Ishikawa (cell line): ENCODE measurements at regions not wholly inside any gene's neighbourhood (a gene's known extent, or its start where the extent isn't known, plus 50 kb on each side); places are given as distances from the start of the nearest gene placed in this dataset.

Experiments
- CEBPB ChIP-seq: IDR thresholded peaks from 2 replicates; pipeline ENCODE4 v1.6.1; 2012
- CREB1 ChIP-seq: IDR thresholded peaks from 2 replicates; pipeline ENCODE4 v1.6.1; 2012; ENCODE audit warnings: low read depth
- EGR1 ChIP-seq: IDR thresholded peaks from 2 replicates; pipeline ENCODE4 v1.6.1; 2012
- EP300 ChIP-seq: IDR thresholded peaks from 2 replicates; pipeline ENCODE4 v1.6.1; 2012; ENCODE audit warnings: borderline replicate concordance
- FOXM1 ChIP-seq: IDR thresholded peaks from 2 replicates; pipeline ENCODE4 v1.6.1; 2012; ENCODE audit warnings: low read depth, borderline replicate concordance
- NFIC ChIP-seq: IDR thresholded peaks from 2 replicates; pipeline ENCODE4 v1.6.1; 2012
- RAD21 ChIP-seq: IDR thresholded peaks from 2 replicates; pipeline ENCODE4 v1.6.1; 2012; ENCODE audit warnings: low read depth
- TAF1 ChIP-seq: IDR thresholded peaks from 2 replicates; pipeline ENCODE4 v1.6.1; 2012; ENCODE audit warnings: low read depth, mild to moderate bottlenecking
- TCF12 ChIP-seq: IDR thresholded peaks from 2 replicates; pipeline ENCODE4 v1.6.1; 2012; ENCODE audit warnings: low read depth
- TEAD4 ChIP-seq: IDR thresholded peaks from 2 replicates; pipeline ENCODE4 v1.6.1; 2012
- YY1 ChIP-seq: IDR thresholded peaks from 2 replicates; pipeline ENCODE4 v1.6.1; 2012; ENCODE audit warnings: low read depth
- ZBTB7A ChIP-seq: IDR thresholded peaks from 2 replicates; pipeline ENCODE4 v1.6.1; 2012; ENCODE audit warnings: low read depth
- TF ChIP-seq, protein P1 (sequence below): IDR thresholded peaks from 2 replicates; pipeline ENCODE4 v1.6.1; 2012
- TF ChIP-seq, protein P2 (sequence below): IDR thresholded peaks from 2 replicates; pipeline ENCODE4 v1.6.1; 2012
- TF ChIP-seq, protein P3 (sequence below): IDR thresholded peaks from 2 replicates; pipeline ENCODE4 v1.6.1; 2012; ENCODE audit warnings: low read depth, mild to moderate bottlenecking

DNA sequence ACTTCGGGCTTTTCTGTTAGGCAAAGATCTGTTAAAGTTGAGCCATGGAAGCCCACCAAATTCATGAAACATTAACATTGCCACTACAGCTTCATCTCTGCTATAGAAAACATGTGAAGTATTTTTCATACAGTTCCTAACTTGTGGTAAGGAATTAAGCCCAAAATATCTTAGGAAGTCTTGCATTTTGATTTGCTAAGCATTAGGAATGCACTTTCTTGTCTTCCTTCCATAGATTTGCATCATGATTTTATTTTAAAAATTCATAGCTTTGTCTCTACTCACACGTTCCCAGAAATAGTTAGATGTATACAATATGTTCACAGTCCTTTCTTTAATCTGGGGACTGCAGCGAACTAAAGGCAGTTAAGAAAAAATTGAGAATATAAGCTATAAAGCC lies 325.6 kb downstream of the CENPW start:
- TF ChIP-seq ZBTB7A: no peak
- TF ChIP-seq CEBPB: no peak
- TF ChIP-seq, protein P1, sequence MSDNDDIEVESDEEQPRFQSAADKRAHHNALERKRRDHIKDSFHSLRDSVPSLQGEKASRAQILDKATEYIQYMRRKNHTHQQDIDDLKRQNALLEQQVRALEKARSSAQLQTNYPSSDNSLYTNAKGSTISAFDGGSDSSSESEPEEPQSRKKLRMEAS: no peak
- no peak for TF ChIP-seq CREB1
- no peak for TF ChIP-seq EGR1
- TF ChIP-seq EP300: no peak
- no peak for TF ChIP-seq TCF12
- TF ChIP-seq, protein P2, sequence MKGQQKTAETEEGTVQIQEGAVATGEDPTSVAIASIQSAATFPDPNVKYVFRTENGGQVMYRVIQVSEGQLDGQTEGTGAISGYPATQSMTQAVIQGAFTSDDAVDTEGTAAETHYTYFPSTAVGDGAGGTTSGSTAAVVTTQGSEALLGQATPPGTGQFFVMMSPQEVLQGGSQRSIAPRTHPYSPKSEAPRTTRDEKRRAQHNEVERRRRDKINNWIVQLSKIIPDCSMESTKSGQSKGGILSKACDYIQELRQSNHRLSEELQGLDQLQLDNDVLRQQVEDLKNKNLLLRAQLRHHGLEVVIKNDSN: no peak
- TF ChIP-seq RAD21: no peak
- TF ChIP-seq, protein P3, sequence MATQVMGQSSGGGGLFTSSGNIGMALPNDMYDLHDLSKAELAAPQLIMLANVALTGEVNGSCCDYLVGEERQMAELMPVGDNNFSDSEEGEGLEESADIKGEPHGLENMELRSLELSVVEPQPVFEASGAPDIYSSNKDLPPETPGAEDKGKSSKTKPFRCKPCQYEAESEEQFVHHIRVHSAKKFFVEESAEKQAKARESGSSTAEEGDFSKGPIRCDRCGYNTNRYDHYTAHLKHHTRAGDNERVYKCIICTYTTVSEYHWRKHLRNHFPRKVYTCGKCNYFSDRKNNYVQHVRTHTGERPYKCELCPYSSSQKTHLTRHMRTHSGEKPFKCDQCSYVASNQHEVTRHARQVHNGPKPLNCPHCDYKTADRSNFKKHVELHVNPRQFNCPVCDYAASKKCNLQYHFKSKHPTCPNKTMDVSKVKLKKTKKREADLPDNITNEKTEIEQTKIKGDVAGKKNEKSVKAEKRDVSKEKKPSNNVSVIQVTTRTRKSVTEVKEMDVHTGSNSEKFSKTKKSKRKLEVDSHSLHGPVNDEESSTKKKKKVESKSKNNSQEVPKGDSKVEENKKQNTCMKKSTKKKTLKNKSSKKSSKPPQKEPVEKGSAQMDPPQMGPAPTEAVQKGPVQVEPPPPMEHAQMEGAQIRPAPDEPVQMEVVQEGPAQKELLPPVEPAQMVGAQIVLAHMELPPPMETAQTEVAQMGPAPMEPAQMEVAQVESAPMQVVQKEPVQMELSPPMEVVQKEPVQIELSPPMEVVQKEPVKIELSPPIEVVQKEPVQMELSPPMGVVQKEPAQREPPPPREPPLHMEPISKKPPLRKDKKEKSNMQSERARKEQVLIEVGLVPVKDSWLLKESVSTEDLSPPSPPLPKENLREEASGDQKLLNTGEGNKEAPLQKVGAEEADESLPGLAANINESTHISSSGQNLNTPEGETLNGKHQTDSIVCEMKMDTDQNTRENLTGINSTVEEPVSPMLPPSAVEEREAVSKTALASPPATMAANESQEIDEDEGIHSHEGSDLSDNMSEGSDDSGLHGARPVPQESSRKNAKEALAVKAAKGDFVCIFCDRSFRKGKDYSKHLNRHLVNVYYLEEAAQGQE: no peak
- no peak for TF ChIP-seq NFIC
- no peak for TF ChIP-seq TEAD4
- no peak for TF ChIP-seq TAF1
- TF ChIP-seq FOXM1: no peak
- TF ChIP-seq YY1: no peak

DNA sequence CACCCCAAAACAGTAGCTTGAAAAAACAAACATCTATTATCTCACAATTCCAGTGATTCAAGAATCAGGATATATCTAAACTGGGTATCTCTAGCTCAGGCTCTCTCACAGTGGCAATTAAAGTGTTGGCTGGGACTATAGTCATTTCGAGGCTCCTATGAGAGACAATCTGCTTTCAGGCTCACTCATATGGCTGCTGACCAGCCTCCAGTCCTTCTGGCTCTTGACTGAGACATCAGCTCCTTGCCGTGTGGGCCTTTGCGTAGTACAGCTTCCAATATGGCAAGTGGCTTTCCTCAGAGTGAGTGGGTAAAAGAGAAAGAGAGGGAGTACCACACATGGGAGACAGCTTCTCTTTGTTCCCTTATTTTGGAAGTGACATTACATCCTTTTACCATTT lies 327.2 kb downstream of the CENPW start:
- TF ChIP-seq, protein P1: no peak
- TF ChIP-seq TAF1 (no peak), NFIC (no peak), RAD21 (no peak)
- TF ChIP-seq, protein P2: no peak

DNA sequence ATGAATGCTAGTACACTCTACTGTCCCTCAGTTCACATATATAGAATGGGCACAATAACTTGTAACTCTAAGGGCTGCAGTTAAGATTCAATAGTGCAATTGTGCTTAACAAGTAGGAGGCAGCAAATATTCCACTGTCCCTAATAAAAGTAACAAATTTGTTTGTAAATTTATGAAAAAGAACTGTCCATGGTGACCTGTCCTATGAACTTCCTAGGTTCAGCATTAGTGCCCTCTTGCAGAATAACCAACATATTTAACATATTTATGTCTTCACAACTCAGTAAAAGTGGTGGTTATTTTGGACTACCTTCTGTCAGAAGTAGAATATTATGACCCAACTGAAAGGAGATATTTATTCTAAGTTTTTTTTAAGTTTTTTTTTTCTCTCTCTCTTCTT lies 327.8 kb downstream of the CENPW start:
- no peak for TF ChIP-seq RAD21
- TF ChIP-seq, protein P3: peak; percentile 55; the same call in 1 of the 2 replicates

DNA sequence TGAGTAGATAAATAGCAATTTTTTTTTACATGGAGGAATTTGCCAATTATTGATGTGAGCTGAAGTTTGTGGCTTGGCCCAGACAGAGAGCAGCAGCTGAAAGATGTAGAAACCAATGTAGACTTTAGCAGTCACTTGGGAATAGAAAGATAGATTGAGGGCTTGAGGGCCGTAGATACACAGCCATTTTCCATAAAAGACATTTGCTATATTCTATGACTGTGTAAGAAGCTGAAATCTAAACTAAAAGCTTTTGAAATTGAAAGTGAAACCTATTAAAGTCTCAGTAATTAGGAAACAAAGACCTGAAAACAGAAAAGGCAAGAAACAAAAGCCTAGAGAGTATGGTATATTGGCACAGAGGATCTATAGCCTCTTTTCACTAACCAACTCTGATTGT lies 332.7 kb downstream of the CENPW start:
- TF ChIP-seq TAF1: no peak
- no peak for TF ChIP-seq EGR1
- TF ChIP-seq CREB1: no peak
- TF ChIP-seq, protein P2: no peak
- TF ChIP-seq TEAD4: no peak
- no peak for TF ChIP-seq YY1
- TF ChIP-seq ZBTB7A: no peak
- TF ChIP-seq CEBPB: no peak
- TF ChIP-seq TCF12: no peak
- no peak for TF ChIP-seq EP300
- no peak for TF ChIP-seq FOXM1
- TF ChIP-seq NFIC: no peak
- TF ChIP-seq RAD21: no peak
- TF ChIP-seq, protein P3: no peak
- TF ChIP-seq, protein P1: no peak

DNA sequence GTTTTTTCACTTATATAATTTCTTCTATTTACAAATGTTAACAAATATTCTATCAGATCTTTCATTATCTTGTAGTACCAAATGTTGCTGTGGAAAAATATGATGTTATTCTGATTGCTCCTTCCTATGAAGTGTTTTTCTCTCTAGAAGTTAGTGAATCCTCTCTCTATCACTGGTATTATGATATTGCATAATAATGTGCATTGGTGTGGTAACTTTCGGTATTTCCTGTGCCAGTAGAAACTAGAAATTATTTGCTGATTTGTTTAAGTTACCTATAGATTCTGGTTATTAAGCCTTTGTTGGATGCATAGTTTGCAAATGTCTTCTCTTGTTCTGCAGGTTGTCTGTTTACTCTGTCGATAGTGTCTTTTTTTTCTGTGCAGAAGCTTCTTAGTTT lies 342.5 kb downstream of the CENPW start:
- peak; percentile 49; the same call in 1 of the 2 replicates for TF ChIP-seq CEBPB
- no peak for TF ChIP-seq ZBTB7A
